Myocyte (in vitro differentiated cells): ENCODE measurements at regions not wholly inside any gene's neighbourhood (a gene's known extent, or its start where the extent isn't known, plus 50 kb on each side); places are given as distances from the start of the nearest gene placed in this dataset.

ENCODE experiments used
- DNase-seq: peaks from one replicate; pipeline ENCODE4 v3.0.0-alpha.2; 2012; ENCODE audit warnings: low read depth

DNA sequence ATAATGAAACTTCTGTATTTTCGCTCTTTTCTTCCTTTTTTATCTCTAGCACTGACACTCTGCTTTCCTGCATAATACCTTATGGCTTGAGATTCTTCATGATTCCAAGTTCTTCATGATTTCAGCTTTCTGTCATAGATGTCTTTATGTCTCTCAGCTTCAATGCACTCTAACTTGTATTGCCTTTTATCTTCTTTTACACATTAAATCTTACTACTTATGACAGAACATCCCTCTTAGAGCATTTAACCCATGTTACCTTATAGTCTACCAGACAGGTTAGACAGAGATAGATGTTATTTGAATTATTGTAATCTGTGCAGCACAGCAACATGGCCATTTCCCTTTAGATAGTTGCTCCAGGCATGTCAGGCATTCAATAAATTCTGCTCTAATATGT is 1475.7 kb upstream of the TMEFF2 start:
- no peak for DNase-seq

DNA sequence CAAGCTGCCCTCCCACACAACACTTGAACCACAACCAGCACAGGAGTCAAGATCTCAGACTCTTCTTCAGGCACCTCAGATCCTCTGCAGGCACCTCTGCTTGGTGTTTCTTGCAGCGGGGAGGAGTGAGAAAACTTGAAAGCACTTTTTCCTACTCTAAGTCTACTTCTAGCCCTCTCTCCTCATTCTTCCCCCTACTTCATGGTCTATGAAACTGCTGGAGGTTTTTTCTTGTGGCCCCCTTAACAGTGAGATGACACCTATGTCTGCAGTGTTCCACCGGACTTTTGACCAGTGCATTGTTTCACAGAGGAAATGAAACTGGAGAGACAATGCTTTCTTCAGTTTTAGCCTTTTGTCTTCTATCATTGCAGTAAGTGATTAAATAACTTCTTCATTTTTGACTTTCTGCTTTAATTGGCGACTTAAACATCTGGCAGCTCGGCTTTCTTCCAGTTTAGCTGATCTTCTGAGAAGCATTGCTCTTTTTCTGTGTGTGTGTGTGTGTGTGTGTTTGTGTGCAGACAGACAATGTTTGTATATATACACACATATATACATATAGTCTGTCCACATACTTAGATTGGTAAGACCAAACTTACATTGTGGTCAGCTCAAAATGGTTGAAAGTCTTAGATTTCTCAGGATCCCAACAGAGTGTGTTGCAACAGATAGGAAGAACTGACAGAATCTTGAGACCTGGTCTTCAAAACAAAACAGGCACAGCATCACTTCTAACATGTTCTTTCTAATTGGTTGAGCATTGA is 1474.0 kb upstream of the TMEFF2 start:
- no peak for DNase-seq

DNA sequence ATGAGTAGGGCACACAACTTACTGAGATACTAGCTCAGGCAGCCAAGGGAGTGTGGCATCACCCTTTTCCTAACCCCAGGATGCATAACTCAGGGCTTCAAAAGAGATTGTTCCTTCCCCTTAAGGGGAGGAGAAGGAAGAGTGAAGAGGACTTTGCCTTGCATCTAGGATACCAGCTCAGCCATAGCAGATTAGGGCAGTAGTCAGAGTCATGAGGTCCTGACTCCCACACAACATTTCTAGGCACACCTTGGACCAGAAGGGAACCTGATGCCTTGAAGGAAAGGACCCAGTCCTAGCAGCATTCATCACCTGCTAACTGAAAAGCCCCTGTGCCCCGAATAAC is 1433.2 kb upstream of the TMEFF2 start:
- DNase-seq = no peak

DNA sequence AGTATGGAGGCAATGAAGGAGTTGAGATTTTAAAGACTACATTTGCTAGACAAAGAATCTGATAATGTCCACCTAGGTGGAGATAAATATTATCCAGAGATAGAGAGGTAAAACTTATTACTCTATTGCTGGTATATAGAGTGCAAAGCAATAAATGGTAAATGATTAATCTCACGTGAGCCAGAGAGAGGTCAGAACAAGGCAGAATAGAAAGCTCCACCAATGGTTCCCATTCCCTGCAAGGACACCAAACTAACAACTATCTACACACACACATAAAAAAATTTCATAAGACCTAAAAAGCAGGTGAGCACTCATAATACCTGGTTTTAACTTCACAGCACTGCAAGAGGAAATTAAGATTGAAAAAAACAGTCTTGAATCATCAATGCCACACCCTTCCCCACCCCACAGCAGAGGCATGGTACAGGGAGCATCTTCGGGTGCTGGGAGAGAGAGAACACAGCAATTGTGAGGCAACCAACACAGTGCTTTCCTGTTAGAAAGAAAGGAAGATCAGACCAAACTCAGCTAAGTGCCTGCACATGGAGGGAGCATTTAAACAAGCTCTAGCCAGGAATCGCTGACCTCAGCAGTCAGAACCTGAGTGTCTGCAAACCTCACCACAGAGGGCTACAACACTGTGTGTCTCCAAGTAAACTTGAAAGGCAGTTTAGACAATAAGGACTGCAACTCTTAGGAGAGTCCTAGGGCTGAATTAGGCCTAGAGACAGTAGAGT is 1432.6 kb upstream of the TMEFF2 start:
- DNase-seq = no peak

DNA sequence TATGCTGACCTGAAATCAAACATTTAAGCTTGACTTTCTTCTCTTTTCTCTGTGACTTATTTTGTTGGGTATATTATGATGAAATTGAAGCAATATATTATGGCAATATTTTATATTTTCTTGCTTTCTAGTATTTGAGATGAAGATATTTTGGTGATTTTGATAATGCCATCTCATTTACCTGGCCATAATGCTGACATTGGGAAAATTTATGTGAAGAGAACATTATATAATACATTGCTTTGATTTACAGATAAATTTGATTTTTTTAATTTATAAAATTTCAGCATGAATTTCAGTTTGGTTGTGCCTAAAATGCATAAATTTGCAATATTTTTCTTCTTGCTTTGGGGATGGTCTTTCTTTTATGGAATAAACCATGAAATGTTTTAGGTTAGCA is 1413.7 kb upstream of the TMEFF2 start:
- DNase-seq = no peak

DNA sequence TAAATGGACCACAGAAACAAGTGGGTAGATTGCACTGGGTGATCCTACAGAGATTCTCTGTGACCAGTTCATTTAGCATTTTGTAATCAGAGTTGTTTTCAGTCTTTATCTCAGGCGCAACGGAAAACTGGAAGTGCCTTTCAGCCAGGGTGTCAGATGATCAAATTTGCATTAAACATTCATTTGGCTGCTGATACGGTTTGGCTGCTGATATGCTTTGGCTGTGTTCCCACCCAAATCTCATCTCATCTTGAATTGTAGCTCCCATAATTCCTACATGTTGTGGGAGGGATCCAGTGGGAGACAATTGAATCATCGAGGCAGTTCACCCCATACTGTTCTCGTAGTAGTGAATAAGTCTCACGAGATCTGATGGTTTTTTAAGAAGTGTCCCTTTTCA is 1396.1 kb upstream of the TMEFF2 start:
- DNase-seq = no peak

DNA sequence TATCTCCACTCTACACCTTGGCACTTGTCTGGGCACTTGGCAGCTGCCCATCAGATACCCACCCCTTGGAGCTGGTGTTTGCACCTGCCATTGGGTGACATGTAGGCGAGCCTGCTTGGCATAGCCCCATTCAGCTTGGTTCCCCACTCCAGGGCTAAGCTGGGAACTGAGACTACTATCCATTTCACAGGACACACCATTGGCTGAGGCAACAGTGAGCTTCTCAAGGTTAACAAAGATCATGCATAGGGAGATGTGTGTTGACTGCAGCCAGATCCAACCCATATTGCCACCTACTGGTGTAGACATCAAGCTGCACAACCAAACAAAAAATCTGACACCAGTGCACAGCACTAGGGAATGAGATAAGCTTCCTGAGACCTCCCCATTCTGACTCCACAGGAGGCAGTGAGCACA is 1389.8 kb upstream of the TMEFF2 start:
- peak; percentile 46 for DNase-seq

DNA sequence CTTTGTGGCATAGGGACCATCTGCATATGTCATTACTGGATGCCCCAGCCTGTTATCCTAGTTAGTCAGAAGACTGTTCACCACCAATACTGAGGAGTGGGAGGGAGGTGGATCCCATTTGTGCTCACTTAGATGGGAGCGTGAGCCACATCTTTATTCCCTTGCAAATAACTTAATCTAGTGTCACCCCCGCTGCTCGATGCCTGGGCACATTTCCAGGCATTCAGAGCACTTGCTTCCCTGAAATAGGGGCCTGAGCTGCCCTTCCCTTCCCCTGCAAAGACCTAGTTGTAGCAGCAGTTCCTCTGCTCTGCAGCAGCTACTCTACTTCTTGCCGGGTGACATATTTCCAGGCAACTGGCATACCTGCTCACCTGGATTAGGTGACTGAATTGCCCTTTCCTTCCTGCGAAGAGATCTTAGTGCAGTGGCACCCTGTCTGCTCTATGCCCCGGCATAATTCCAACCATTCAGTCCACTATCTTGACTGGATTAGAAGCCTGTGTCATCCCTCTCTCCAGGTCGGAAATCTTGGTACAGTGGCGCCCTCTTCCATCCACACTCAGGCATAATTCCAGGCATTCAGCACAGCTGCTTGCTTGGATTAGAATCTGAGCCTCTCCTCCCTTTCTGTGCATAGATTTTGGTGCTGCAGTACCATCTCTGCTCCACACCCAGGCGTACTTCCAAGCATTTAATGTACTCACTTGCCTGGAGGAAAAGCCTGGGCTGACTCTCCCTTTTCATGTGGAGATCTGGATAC is 1389.1 kb upstream of the TMEFF2 start:
- DNase-seq = peak; percentile 78

DNA sequence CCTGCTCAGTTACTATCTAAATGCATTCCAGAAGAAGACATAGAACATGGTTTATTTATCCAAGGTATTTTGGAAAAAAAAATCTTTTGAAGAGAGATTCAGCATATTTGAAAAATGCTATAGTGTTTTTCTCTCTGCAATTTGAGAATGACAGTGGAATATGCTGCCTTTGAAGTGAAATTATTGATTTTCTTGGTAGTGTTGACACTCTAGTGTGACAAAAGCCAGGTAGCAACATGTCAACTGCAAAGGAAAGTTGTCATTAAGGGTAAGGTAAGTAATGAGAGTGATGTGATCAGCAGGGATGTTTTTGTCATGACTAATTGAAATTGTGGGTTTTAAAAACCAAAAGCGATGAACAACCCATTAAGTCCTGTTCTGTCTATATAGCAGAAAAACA is 1387.1 kb upstream of the TMEFF2 start:
- DNase-seq = no peak

DNA sequence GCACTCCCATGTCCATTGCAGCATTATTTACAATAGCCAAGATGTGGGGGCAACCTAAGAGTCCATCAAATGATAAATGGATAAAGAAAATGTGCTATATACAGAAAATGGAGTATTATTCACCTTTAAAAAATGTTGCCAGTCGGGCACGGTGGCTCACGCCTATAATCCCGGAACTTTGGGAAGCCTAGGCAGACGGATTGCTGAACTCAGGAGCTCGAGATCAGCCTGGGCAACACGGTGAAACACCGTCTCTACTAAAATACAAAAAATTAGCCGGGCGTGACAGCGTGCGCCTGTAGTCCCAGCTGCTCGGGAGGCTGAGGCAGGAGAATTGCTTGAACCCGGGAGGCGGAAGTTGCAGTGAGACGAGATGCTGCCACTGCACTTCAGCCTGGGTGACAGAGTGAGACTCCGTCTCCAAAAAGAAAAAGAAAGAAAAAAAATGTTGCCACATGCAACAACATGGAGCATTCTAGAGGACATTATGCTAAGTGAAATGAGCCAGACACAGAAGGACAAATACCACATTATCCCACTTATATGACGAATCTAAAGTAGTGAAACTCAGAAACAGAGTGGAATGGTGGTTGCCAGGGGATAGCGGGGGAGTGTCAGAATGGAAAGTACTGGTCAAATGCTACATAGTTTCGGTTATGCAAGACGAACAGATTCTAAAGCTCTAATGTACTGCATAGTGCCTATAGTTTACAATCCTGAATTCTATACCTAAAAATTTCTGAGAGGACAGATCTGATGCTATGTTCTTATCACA is 1385.6 kb upstream of the TMEFF2 start:
- no peak for DNase-seq

DNA sequence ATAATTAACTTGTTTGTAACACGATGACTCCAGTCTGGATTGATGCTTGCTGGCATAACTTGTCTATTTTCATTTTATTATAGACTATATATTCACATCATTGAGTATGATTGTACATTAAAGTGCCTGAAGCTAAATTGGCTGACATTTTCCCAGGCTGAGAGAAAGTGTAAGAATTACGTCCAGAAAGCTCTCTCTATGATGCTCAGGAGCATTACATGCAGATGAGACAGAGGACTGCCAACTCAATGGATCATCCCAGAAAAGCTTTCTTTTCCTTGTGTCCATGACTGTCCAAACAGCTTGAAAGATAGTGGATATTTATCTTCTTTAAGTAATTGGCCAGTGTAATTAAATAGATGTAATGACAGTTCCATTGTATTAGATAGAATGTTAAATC is 1372.2 kb upstream of the TMEFF2 start:
- DNase-seq = no peak

DNA sequence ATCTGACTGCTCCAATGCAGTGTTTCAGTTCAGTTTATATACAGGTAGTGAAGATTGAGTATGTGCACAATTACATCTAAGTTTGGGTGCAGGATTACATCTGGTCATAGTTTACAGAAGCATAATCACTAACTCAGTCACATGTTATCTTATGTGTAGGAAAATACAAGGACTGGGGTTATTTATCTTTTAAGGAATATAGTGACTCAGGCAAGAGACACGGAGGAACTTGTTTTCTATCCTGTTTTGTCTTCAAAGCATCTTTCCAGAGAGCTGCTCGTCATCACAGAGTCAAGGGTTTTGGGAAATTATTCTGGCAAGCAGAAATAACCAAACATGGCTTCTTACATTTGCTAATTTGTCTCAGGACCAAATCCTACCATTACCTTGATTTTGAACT is 1371.5 kb upstream of the TMEFF2 start:
- DNase-seq = no peak

DNA sequence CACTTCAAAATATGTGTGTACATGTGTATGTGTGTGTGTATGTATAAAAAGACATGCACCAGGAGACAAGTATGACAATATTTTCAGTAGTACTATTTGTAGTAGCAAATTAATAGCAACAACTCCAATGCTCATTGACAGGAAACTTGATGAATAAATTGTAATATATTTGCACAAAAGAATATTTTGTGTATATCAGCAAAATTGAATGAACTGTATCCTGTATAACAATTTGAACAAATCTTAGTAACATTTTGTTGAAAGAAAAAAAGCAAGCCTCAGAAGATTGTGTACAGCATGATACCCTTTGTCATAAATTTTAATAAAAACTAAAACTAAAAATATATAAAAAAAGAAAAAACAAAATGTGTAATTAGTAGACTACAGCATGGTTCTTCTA is 1367.3 kb upstream of the TMEFF2 start:
- DNase-seq = no peak

DNA sequence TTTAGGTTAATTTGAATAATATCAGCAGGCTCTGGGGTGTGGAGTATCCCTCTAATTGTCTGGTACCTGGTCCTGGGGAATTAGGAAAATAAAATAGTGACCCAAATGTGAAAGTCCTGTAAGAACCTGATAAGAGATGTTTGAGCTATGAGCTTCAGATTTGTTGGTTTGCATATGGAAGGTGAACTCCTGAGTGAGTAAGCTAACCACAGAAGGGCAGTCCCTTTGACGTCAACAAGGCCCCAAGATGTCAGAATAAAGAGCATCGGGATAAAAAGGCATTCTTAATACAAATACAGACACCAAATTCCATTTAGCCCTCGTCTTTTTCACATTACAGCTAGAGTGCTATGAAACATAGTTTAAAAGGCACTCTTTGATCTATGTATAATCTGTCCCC is 1366.3 kb upstream of the TMEFF2 start:
- no peak for DNase-seq

DNA sequence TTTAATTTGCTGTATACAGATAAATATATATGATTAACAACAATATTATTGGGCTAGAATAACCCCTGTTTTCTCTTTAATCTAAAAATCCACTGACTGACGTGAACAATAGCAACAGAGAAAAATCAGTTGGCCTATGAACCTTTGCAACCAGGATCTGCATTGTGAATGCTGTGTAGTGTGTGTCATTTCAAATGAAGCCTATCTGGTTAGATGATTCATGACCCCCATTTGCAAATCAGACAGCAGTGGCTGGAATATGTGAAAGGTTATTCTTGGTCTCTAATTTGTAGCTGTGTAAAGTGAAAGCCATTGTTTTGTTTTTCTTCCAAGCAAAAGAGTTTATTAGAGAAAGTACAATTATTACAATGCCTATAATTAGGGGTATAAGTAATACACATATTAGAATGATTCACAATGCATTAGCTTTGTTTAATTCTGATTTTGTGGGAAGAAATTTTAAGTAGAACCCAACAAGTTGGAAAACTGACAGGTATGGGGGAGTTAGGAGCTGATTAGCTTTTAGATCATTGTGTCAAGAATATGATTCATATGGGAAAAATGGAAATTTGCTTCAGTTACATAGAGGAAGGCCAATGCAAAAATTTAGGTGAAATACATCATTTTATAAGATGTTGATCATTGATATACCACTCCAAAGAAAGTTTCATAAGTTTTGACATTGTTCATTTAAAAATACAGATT is 1362.2 kb upstream of the TMEFF2 start:
- peak; percentile 54 for DNase-seq

DNA sequence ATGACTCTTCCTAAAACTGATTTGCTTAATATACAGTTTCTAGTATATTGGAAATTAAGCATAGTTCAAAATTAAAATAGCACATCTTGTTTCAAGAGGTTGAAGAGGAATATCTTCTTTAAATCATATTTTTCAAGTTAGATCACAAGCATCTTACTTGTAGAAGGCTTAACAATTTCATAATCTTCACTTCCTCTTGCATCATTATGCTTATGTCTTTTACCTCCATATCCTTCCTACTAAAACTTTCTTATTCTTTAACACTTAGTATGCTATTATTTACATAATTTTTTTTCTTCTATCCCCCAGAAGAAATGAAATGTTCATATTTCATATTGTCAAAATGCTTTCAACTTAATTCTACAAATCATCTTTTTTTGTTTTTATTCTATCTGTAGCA is 1354.9 kb upstream of the TMEFF2 start:
- DNase-seq = no peak

DNA sequence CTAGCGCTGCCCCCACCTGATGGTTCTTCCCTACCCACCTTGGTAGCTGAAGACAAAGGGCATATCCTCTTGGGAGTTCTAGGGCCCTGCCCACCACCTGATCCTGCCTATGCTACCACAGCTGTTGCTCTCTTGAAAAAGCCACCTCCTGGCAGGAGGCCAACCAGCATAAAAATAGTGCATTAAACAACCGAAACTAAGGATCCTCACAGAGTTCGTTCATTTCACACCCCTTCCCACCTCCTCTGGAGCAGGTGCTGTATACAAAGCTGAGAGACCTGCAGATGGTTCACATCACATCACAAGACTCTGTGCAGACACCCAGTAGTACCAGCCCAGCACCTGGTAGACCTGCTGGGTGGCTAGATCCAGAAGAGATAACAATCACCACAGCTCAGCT is 1348.0 kb upstream of the TMEFF2 start:
- peak; percentile 45 for DNase-seq

DNA sequence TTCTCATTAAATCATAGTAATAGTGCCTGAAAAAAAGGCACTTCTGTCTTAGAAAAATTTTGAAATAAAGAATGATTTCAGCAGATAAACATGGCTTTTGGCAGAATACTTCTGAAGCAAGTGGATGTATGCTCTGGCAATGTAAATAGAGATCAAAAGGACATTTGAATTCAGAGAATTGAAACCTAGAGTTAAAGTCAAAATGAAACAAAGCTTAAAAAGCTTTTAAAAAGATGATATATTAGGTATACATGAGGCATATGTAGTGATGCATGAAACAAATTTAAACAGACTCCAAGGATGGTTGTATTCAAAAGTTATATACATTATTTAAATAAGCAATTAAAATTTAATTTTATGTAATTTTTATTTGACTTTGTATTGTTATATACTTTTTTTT is 1344.5 kb upstream of the TMEFF2 start:
- no peak for DNase-seq

DNA sequence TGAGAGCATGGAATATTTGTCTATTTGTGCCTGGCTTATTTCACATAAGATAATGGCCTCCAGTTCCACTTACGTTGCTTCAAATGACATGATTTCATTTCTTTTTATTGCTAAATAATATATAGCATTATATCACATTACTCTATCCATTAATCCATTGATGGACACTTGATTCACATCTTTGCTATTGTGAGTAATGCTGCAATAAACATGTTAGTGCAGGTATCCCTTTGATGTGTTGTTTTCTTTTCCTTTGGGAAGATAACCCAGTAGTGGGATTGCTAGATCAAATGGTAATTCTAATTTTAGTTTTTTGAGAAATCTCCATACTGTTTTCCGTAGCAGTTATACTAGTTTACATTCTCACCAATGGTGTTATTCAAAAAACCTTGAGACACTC is 1343.3 kb upstream of the TMEFF2 start:
- DNase-seq = no peak

DNA sequence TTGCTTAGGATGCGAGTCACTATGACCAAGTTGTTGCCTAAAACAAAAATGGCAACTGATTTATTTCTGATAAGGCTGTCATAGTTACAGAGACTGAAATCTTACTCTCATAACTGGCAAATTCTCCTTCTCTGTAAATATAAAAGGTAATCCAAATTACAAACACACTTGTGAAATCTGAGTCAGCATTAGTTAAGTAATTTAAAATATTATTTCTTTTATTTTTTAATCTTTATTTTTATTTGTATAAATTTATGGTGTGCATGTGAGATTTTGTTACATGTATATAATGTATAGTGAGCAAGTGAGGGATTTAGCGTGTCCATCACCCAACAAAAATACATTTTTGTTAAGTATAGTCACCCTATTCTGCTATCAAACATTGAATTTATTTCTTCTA is 1342.8 kb upstream of the TMEFF2 start:
- DNase-seq = no peak

DNA sequence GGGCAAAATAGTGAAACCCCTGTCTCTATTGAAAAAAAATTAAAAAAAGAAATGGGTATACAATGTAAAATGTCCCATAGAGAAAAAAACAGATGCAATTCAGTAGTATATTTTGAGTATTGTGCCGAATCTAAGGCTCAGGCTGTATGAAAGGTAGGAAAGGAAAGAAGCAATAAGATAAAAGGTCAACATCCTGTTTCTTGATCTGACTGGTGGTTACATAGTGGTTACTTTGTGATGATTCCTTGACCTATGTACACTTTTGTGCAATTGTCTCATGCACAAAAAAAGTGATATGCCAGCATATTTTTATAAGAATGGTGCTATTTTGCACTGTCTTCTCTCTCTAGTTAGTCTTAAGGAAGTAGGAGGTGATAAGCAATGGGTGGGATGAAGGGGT is 1333.7 kb upstream of the TMEFF2 start:
- DNase-seq = no peak
